ENCODE measurements at regions not wholly inside any gene's neighbourhood (a gene's known extent, or its start where the extent isn't known, plus 50 kb on each side); places are given as distances from the start of the nearest gene placed in this dataset.

GRCh38 chr6:132213732-132214131 lies 187.5 kb downstream of the MOXD1 start:
- TF ChIP-seq, protein P1, sequence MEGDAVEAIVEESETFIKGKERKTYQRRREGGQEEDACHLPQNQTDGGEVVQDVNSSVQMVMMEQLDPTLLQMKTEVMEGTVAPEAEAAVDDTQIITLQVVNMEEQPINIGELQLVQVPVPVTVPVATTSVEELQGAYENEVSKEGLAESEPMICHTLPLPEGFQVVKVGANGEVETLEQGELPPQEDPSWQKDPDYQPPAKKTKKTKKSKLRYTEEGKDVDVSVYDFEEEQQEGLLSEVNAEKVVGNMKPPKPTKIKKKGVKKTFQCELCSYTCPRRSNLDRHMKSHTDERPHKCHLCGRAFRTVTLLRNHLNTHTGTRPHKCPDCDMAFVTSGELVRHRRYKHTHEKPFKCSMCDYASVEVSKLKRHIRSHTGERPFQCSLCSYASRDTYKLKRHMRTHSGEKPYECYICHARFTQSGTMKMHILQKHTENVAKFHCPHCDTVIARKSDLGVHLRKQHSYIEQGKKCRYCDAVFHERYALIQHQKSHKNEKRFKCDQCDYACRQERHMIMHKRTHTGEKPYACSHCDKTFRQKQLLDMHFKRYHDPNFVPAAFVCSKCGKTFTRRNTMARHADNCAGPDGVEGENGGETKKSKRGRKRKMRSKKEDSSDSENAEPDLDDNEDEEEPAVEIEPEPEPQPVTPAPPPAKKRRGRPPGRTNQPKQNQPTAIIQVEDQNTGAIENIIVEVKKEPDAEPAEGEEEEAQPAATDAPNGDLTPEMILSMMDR (IDR thresholded peaks at IDR 0.05; ENCODE audit: extremely low read depth, missing control alignments): no peak
- no peak for DNase-seq (ENCODE audit: low spot score)

GRCh38 chr6:132213191-132213590 lies 188.1 kb downstream of the MOXD1 start:
- TF ChIP-seq, protein P1 (IDR thresholded peaks at IDR 0.05; ENCODE audit: extremely low read depth, missing control alignments): no peak
- no peak for DNase-seq (ENCODE audit: low spot score)

DNA sequence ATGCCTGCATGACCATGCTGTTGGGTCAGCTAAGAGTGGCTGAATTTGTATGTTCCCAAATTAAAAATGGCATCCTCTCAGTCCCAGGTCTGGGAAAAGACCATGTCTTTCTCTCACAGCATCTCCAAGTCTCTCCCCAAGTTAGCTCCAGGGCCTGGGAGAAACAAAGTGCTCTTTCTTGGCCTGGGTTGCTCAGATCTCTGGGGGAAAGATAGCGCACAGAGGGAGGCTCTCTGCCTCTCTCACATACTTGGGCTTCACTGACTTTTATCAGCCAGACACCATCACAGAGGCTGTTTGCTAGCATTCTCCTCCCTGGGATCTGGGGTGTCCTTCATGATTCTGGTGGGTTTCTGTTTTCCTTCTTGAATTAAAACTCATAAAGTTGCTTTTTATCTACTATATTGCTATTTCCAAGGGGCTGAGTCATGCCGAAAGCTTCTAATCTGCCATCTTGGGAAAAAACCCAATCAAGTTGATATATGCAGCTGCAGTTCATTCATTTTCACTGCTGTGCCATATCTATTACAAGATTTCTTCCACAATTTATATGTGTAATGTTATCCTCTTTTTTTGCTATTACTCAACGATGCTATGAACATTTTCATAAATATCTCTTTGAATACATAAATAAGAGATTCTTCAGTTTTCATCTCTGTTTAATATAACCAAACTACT lies 190.2 kb downstream of the MOXD1 start:
- no peak for DNase-seq (ENCODE audit: low spot score)
- TF ChIP-seq, protein P1 (IDR thresholded peaks at IDR 0.05; ENCODE audit: extremely low read depth, missing control alignments): no peak

GRCh38 chr6:132209351-132209750 lies 191.9 kb downstream of the MOXD1 start:
- TF ChIP-seq, protein P1 (IDR thresholded peaks at IDR 0.05; ENCODE audit: extremely low read depth, missing control alignments): no peak
- no peak for DNase-seq (ENCODE audit: low spot score)

DNA sequence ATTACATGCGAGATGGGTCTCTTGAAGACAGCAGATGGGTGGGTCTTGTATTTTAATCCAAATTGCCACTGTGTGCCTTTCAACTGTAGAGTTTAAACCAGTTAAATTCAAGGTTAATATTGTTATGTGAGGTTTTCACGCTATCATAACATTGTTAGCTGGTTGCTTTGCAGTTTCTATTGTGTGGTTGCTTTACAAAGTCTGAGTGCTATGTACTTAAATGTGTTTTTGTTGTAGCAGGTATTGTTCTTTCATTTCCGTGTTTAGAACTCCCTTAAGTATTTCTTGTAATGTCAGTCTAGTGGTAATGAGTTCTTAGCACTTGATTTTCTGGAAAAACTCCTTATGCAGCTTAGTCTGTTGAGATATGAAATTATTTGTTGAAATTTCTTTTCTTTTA lies 193.3 kb downstream of the MOXD1 start:
- TF ChIP-seq, protein P1 (IDR thresholded peaks at IDR 0.05; ENCODE audit: extremely low read depth, missing control alignments): no peak

GRCh38 chr6:132205946-132206345 lies 195.3 kb downstream of the MOXD1 start:
- TF ChIP-seq, protein P1 (IDR thresholded peaks at IDR 0.05; ENCODE audit: extremely low read depth, missing control alignments): no peak
- DNase-seq (ENCODE audit: low spot score): no peak

More for the DNA sequence above, 193.3 kb downstream of the MOXD1 start:
- DNase-seq (ENCODE audit: low spot score): no peak

DNA sequence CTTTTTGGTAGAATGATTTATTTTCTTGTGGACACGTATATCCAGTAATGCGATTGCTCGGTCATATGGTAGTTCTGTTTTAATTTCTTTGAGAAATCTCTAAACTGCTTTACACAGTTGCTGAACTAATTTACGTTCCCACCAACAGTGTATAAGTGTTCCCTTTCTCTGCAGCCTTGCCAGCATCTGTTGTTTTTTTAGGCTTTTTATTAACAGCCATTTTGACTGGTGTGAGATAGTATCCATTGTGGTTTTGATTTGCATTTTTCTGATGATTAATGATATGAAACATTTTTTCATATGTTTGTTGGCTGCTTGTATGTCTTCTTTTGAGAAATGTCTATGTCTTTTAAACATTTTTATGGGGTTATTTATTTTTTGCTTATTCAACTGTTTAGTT lies 196.7 kb downstream of the MOXD1 start:
- TF ChIP-seq, protein P1 (IDR thresholded peaks at IDR 0.05; ENCODE audit: extremely low read depth, missing control alignments): no peak
- no peak for DNase-seq (ENCODE audit: low spot score)
